SHP77 (cell line): ENCODE measurements at regions not wholly inside any gene's neighbourhood (a gene's known extent, or its start where the extent isn't known, plus 50 kb on each side); places are given as distances from the start of the nearest gene placed in this dataset.
"Not testable (repeated sequence)": the region's sequence is repeated elsewhere in the genome, so short reads cannot be mapped to it uniquely, and the experiment has no call there.

Source experiments
- DNase-seq, 2 experiments: peaks; one replicate each; lab custom pipeline; 2025; lab: John Stamatoyannopoulos, UW

- DNase-seq, result no peak
Measured at GRCh38 chr6:168255283-168255881, 64.2 kb downstream of the DACT2 start.

- no peak for DNase-seq
Measured at GRCh38 chr6:168252267-168252666, 67.3 kb downstream of the DACT2 start.

- no peak for DNase-seq
Measured at GRCh38 chr6:168250250-168250649, 69.3 kb downstream of the DACT2 start.

GRCh38 chr6:168249746-168250145 lies 69.8 kb downstream of the DACT2 start:
- DNase-seq, result no peak

- no peak for DNase-seq
Measured at GRCh38 chr6:168248148-168248620, 71.4 kb downstream of the DACT2 start.

- peak; percentile 60 to 80 for DNase-seq
Measured at GRCh38 chr6:168247443-168248147, 72.0 kb downstream of the DACT2 start.

GRCh38 chr6:168244961-168245551 lies 74.5 kb downstream of the DACT2 start:
- no peak for DNase-seq

- no peak for DNase-seq
Measured at GRCh38 chr6:168243812-168244376, 75.7 kb downstream of the DACT2 start.

- DNase-seq, result no peak
Measured at GRCh38 chr6:168242940-168243225, 76.7 kb downstream of the DACT2 start.

- DNase-seq, result no peak
Measured at GRCh38 chr6:168242111-168242939, 77.3 kb downstream of the DACT2 start.

- no peak for DNase-seq
Measured at GRCh38 chr6:168240160-168240559, 79.4 kb downstream of the DACT2 start.

GRCh38 chr6:168239044-168239773 lies 80.4 kb downstream of the DACT2 start:
- no peak for DNase-seq

- DNase-seq, result no peak
Measured at GRCh38 chr6:168238159-168238909, 81.2 kb downstream of the DACT2 start.

GRCh38 chr6:168233875-168234213 lies 85.7 kb downstream of the DACT2 start:
- DNase-seq, result not testable (repeated sequence)

GRCh38 chr6:168232989-168233874 lies 86.3 kb downstream of the DACT2 start:
- no peak for DNase-seq

- DNase-seq, result no peak
Measured at GRCh38 chr6:168232528-168232927, 87.0 kb downstream of the DACT2 start.

- DNase-seq, result no peak
Measured at GRCh38 chr6:168232062-168232461, 87.5 kb downstream of the DACT2 start.

GRCh38 chr6:168231393-168231957 lies 88.1 kb downstream of the DACT2 start:
- DNase-seq, result no peak

GRCh38 chr6:168229368-168229752 lies 90.2 kb downstream of the DACT2 start:
- DNase-seq, result no peak
